GDM1 (cell line): ENCODE measurements at regions not wholly inside any gene's neighbourhood (a gene's known extent, or its start where the extent isn't known, plus 50 kb on each side); places are given as distances from the start of the nearest gene placed in this dataset.

Experiments
- DNase-seq: peaks from one replicate; lab custom pipeline; 2025; lab: John Stamatoyannopoulos, UW

DNA sequence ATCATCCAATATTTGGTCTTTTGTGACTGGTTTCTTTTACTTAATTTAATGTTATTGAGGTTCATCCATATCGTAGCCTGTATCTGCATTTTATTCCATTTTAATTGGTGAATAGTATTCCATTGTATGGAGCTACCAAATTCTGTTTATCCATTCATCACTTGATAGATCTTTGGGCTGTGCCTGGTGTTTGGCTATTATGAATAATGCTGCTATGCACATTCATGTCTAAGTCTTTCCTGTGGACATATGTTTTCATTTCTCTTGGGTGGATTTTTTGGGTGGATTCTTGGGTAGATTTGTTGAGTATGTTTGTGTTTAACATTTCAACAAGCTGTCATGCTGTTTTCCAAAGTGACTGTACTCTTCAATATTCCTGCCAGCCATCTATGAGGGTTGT, 52.5 kb upstream of the NEDD4L start:
- no peak for DNase-seq

DNA sequence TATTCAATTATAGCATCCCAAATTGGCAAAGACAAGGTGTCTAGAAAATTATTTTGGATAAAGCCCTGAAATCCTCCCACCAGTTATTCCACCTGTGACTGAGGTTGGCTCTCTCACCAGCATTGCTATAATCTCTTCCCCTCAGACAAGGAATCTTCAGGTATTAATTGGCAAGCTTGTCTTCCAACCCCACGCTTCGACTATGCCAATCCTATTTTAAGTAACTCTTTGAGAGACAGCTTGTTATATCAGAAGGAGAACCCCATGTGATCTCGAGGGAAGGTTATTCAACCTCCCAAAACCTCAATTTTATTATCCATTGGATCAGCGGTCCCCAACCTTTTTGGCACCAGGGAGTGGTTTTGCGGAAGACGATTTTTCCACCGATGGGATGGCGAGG, 54.5 kb upstream of the NEDD4L start:
- DNase-seq: no peak

DNA sequence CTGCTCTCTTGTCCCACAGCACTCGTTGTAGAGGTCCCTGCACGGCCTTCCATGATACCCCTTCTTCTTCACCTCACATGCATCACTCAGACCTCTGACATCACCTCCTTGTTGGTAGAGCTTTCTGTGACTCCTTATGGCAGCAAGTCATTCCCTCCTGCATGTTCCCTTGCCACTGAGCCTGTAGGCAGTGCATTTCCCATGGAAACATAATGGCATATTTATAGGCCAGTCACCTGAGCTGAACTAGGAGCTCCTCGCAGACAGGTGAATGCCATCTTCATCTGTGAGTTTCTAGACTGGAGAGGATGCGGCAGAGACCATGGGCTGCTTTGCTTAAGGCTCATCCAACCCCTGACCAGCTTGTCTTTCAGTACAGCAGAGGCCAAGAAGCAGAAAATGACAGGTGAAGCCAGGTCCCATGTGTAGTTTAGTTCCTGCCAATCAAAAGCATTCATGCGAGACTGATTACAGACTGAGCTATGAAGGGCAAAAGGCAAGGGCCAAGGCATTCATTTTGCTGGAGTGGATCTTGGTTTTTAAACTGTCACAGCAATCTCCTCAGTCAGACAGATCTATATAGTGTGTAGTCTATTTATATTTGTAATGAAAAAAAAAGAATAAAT, 59.4 kb upstream of the NEDD4L start:
- no peak for DNase-seq

DNA sequence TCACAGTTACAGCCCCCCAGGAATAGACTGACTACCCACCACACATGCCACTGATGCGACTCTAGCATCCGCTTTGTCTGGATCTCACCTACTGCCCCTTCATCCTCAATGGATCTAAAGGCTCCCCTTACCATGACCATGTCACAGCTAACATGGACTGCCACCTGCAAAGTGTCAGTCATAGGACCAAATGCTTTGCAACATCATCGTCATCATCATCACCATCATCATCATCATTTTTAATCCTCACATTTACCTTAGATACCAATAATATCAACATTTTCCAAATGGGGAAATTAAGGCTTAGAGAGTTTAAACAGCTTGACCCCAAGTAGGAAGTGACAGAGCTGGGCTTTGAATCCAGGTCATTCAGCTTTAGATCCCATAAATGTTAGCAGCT, 60.1 kb upstream of the NEDD4L start:
- no peak for DNase-seq

DNA sequence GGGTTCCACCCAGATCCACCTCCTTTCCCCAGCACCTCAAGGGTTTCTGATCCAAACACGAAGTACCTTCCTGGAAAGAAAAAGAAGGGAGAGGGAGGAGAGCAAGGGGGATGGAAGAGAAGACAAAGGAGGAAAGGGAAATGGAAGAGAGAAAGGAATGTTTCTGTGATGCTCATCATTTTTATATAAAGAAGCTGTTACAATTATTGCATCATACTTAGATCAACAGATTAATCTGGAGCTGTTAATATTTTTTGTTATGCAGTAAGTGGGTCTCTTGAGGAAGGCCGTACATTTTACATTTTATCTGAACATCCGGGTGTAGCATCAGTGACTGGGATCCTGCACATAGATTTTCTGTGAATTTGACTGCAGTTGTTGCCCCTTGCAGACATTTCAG, 60.6 kb upstream of the NEDD4L start:
- no peak for DNase-seq

DNA sequence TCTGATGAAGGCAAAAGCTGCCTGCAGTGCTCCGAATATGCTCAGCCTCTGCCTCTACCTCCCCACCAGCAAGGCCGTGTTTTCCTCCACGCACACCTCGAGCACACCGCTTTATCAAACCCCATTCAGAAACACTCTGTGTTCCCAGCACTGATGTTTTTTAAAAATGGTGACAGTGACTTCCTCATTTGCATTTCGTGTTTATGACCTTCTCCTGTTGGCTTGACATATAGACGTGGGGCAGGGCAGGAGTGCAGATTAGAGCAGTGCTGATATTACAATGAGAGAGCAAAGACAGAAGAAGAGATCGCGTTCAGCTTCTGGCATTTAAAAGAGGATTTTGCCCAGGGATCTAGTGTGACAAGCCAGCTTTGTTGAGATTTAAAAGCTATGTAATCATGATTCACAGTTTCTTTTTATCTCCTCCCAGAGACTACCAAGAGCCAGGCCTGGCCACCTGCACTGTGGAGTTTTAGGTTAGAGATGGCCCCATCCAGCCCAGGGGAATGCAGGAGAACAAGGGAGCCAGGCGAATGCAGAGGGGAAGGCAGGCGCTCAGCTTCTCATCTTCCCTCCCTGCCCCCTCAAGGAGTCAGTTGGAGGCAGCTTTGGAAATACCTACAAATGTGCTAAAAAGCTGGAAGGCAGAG, 61.5 kb upstream of the NEDD4L start:
- no peak for DNase-seq

DNA sequence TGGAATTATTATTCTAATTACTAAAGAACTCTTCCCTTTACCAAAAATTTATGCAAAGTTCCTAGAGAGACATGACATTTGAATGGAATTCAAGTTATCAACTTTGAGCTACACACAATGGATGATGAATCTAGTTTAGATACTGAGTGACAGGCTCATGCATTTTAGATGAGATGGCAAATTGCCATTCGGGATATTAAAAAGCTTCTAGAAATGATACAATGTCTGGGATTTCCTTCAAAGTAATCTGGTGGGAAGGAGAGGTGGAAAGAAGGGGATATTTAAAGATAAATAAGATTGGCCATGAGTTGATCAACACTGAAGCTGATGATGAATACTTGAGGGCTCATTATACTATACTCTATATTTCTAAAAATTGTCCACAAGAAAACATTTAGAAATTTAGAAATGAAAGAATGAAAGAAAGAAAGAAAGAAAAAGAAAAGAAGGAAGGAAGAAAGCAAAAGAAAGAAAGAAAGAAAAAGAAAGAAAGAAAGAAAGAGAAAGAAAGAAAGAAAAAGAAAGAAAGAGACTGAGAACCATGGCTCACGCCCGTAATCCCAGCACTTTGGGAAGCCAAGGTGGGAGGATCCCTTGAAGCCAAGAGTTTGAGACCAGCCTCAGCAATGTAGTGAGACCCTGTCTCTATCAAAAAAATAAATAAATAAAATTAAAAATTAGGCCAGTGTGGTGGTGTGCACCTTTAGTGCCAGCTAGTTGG, 62.6 kb upstream of the NEDD4L start:
- DNase-seq: no peak

DNA sequence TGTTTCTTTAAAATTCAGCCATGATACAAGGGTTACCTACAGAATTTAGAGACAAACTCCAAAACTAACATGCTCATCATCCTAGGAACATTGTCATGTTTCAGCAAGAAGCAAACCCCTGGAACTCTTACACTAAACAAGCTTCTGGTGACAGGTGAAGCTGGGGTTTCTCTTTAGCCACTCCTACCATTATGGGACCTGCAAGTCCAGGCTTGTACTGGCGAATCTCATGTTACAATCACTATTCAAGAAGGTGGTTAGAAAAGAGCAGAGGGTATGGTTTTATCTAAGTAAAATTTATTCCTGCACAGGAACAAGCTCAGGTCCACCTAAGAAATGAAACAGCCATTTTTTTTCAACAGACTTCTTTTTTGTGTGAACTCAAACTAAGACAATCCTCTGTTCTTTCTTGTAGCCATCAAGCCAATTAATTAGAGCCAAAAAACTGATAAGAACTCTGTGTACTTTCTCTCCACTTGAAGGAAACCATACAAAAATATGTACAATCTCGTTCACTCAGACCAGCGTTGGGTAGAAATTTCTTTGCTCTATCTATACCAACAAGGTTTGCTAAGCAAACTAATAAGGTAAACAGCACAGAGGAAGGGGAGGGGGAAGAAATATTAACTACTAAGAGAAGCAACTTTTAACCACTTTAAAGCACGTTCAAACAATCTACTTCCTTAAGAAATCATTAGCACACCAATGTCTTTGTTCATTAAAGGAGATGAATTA, 63.3 kb upstream of the NEDD4L start:
- no peak for DNase-seq

DNA sequence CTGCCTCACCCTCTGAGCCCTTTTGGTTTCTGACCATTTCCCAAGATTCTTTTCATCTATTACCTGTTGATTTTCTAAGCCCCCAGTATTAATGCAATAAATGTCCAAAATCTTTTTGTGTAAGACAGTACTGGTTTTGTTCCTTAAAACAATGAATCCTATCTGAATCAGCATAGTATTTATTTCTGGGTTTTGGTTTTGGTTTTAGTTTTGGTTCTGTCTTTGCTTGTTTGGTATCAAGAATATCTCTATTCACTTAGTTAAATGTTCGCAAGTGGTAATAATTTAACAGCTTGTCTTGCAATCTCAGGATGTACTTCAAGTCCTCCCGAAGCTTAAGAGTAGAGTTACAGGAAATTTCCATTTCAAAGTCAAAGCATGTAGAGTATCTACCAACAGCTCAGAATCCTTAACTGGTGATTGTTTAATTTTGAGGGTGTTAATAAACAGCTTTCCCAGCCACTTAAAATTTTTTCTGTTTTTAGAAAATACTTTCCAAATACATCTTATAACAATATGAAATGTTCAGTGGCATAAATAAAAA, 67.7 kb upstream of the NEDD4L start:
- DNase-seq: no peak

DNA sequence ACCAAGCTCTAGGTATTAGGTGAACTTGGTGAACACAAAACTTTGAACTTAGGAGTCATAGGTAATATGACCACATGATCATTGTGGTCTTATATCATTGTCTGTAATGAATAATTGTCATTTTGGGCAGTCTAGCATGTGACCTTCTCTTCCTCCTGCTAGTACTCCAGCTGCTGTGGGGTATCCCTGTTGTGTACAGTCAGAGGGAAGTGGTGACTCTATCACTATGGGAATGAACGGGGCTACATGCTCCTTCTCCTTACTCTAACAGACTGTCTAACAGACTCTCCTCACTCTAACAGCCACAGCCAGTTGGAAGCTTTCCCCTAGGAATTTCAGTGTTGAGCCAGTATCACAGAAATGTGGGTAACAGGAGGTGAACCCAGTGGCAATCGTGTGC, 68.2 kb upstream of the NEDD4L start:
- DNase-seq: no peak

DNA sequence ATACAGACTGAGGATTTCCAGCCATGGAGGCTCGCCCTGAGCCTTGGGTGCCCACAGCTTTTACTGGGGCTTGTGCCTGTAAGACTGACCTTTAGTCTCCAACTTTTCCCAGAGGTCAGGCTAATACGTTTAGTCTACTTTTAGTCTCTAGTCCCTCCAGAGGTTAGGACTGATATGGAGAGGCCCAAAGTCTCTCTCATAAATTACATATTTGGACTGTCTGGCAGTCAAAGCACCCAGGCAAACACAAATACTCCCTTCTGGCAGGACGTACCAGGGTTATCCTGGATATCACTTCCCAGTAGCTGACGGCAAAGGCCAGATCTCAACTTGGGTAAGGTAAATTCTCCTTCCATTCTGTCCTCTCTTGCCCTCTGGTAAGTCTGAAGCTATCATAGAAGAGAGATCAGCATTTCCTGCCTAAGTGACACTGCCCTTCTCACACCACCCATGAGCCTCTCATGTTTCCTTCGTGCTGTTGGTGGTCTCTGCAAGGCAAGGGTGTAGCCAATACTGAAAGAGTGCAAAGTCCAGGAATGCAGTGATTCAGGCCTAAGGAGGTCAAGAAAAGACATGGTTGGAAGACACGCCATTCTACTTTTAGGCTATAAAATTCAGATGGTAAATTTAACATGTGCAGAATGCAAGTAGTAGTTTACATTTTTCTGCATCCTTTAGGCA, 69.3 kb upstream of the NEDD4L start:
- no peak for DNase-seq

DNA sequence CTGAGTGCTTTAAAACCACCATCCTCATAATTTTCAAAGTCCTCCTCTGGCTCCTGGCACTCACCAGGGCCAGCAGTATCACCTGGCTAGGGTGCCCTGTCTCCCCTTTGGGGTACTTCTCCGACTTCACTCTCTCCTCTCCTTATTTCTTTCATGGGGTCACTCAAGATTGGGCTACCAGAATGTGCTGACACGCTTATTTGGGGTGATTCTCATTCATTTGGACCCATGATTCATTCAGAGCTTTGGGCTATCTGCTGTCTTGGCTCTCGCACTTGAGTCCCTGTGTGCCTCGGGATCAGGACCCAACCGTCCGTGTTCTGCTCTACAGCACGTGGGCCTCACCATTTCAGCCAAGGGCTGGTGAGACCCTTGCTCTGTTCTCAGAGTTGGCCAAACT, 70.1 kb upstream of the NEDD4L start:
- DNase-seq: no peak

DNA sequence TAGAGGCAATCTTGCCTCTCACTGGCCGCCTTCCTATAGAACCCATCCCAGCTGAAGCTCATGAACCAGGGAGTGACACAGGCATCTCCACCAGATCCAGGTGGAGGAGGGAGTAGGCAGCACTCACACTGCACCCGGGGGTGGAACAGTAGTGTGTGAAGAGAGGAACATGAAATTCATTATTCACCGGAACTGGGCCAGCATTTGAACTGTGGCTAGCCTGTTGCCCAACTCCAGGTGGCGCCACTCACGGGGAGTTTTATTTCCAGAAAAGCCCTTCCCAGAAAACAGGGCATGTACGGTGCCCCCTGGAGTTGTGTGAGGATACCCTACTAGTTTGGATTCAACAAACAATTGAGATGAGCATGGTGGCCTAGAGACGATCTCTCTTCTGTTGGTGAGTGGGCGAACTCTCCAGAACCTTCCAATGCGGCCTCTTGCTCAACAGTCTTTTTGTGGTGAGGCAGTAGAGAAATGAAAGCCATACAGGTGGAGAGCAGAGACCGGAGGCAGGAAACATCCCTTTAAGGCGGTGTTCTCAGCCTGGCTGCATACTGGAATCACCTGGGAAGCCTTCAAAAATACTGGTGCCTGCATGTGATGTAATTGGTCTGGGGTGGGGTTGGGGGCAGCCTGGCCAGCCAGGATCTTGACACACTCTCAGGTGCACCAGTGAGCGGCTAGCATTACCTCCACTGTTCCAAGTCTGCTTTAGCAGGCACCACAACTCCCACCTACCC, 73.5 kb upstream of the NEDD4L start:
- no peak for DNase-seq

DNA sequence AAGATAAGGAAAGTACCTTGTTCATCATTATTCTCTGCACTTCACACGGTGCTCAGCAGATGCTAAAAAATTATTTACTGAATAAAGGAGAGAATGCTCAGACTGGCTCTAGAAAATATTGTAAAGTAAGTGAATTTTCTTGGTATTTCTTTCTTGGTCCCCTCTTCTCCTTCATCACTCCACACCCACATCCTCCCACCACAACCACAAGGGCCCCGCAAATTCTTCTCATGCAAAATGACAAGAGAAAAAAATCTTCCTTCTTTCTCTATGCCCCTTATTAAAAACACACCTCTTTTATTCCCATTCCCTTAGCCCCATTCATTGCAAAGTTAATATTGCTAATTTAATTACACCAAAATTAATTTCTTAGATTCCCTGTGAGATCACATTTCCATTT, 74.2 kb upstream of the NEDD4L start:
- DNase-seq: no peak

DNA sequence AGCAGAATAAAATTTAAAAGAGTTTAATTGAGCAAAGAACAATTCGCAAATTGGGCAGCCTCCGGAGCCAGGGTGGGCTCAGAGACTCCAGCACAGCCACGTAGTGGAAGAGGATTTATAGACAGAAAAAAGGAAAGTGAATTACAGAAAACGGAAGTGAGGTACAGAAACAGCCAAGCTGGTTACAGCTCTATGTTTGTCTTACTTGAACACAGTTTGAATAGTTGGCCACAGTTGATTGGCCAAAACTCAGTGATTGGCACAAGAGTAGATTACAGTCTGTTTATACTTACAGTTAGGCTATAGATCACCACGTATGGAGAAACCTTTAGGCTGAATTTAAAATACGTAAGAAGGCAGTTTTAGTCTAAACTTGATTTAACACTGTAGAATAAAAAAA, 78.8 kb upstream of the NEDD4L start:
- no peak for DNase-seq

DNA sequence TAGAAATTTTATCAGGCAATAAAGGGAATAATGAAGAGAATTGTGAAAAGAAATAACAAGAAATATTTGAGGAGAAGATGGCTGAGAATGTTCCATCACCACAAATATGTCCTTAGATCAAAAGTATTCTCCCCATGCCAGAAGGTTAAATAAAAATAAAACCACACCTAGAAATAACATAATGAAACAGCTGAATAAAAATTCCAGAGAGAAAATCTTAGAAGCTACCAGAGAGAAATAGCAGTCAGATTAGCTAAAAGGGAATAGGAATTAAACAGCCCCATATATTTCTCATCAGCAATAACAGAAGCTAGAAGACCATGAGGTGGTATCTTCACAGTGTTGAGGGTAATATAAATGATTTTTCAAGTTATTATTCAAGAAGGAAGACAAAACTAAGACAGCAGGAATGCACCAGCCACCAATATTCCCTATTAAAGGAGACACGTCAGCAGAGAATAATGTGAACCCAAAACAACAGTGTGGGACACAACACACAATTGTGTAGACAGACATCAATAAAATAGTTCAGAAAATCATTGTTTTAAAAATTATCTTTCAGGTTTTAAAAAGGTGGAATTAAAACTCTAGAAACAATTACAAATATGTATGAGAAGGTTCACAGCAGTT, 82.0 kb upstream of the NEDD4L start:
- DNase-seq: no peak

DNA sequence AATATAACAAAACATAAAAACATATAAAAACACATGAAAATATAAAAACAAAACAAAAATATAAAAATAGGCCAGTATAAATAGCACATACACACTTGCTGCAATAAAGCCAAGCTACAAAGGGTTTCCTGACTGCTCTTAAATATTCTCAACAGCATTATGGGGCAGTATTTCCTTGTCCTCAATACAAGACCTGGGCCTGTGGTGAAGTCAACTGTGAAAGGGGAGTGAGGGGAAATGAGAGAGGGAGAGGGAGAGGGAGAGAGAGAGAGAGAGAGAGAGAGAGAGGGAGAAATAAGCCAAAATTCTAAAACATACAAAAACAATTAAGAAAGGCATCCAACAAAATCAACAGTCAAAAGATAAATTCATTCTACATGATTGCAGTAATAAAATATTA, 82.6 kb upstream of the NEDD4L start:
- DNase-seq: no peak

DNA sequence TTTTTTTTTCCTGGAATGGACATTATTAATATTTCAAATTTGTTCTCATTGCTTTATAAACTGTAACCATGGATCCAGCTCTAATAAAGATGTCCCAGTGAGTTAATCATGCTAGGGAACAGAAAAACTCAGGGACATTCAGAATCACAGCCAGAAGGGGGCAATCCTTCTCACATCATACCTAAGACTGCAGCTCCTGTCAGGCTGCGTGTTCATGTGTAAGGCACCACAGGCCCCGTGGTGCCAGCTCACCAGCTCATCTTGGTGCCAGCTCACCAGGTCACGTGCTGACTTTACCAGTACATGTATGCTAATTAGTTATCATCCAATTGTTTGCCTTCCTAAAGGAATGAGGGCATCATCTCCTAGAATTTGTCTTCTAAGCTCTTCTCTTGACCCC, 84.7 kb upstream of the NEDD4L start:
- DNase-seq: no peak

DNA sequence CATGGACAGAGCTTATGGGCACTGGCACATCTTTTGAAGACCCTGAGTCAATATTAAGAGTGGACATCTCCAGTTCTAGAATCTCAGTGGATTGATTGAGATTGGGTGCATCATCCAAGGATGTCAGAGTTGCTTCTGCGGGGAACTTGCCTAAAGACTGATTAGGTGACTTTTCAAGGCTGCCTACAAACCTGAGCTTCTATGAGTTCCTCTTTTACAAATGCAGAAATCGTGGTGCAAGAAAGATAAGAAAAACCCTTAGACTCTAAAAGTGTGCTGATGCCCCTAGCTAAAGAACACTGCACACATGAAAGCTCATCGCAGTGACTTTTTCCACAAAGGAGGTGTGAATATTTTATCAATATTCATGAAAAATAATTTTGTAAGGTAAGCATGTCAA, 86.8 kb upstream of the NEDD4L start:
- DNase-seq: no peak

DNA sequence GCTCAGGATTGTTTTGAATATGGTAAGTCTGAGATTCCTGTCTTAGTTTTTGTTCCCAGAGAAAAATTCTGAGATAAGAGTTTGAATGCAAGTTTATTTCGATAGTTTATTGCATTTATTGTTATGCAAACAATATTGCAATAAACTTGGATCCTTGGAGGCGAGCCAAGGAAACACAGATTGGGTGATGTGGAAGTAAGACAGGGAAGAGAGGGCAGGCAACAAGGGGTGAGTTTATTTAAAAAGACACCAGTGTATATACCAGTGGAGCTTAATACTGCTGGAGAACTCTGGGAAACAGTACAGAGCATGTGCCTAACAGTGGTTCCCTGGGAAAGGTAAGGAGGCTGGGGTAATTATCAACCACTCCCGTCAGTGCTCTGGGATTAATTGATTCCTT, 87.5 kb upstream of the NEDD4L start:
- DNase-seq: no peak

DNA sequence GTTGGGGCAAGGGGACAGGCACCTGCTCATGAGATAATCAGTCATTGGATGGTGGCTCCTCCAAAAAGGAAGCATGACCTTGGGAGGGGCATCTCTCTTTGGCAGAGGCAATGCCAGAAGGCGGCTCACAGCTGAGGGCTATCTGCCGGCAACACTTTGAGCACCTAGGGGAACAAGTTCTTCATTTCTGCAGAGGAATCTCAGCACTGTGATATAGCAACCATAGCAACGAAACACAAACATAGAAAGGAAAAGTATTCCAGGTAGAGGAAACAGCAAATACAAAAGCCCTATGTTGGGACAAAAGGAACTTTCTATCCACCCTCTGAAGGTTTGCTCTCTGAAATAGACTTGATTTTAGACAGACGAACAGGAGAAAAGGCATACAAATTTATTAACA, 89.1 kb upstream of the NEDD4L start:
- DNase-seq: no peak
